ENCODE measurements at regions not wholly inside any gene's neighbourhood (a gene's known extent, or its start where the extent isn't known, plus 50 kb on each side); places are given as distances from the start of the nearest gene placed in this dataset.

- no peak for DNase-seq
These were observed 168.6 kb downstream of the TRIM33 start for GRCh38 chr1:114342376-114342775.

- no peak for DNase-seq
These were observed 169.1 kb downstream of the TRIM33 start for GRCh38 chr1:114341856-114342255.

GRCh38 chr1:114341299-114341698, 169.7 kb downstream of the TRIM33 start:
- no peak for DNase-seq

- no peak for DNase-seq
These were observed 170.1 kb downstream of the TRIM33 start for GRCh38 chr1:114340892-114341291.

- DNase-seq = no peak
These were observed 171.6 kb downstream of the TRIM33 start for GRCh38 chr1:114339379-114339778.

- no peak for DNase-seq
These were observed 172.7 kb downstream of the TRIM33 start for GRCh38 chr1:114338191-114338890.

- no peak for DNase-seq
These were observed 173.6 kb downstream of the TRIM33 start for GRCh38 chr1:114337417-114337816.

GRCh38 chr1:114336360-114336759, 174.6 kb downstream of the TRIM33 start:
- no peak for DNase-seq

GRCh38 chr1:114335273-114335672, 175.7 kb downstream of the TRIM33 start:
- no peak for DNase-seq

GRCh38 chr1:114334297-114334696, 176.7 kb downstream of the TRIM33 start:
- no peak for DNase-seq

- DNase-seq = no peak
These were observed 177.3 kb downstream of the TRIM33 start for GRCh38 chr1:114333690-114334089.

- DNase-seq = no peak
These were observed 178.3 kb upstream of the SYT6 start for GRCh38 chr1:114331936-114332335.

GRCh38 chr1:114330451-114330983, 176.8 kb upstream of the SYT6 start:
- no peak for DNase-seq

GRCh38 chr1:114328361-114328904, 174.8 kb upstream of the SYT6 start:
- no peak for DNase-seq

GRCh38 chr1:114324662-114324965, 170.9 kb upstream of the SYT6 start:
- no peak for DNase-seq

GRCh38 chr1:114323959-114324661, 170.4 kb upstream of the SYT6 start:
- DNase-seq = no peak

GRCh38 chr1:114322734-114323133, 169.1 kb upstream of the SYT6 start:
- no peak for DNase-seq

- DNase-seq = no peak
These were observed 168.5 kb upstream of the SYT6 start for GRCh38 chr1:114322207-114322606.

GRCh38 chr1:114320586-114320985, 166.9 kb upstream of the SYT6 start:
- DNase-seq = no peak

GRCh38 chr1:114319418-114319817, 165.7 kb upstream of the SYT6 start:
- no peak for DNase-seq

GRCh38 chr1:114318961-114319360, 165.3 kb upstream of the SYT6 start:
- no peak for DNase-seq

GRCh38 chr1:114316204-114316603, 162.5 kb upstream of the SYT6 start:
- DNase-seq = no peak

GRCh38 chr1:114315631-114316030, 162.0 kb upstream of the SYT6 start:
- no peak for DNase-seq

GRCh38 chr1:114314576-114314975, 160.9 kb upstream of the SYT6 start:
- DNase-seq = no peak
